ENCODE measurements at regions not wholly inside any gene's neighbourhood (a gene's known extent, or its start where the extent isn't known, plus 50 kb on each side); places are given as distances from the start of the nearest gene placed in this dataset.
A peak's percentile ranks its signal among the peaks of the same experiment; 100 is the strongest.

DNA sequence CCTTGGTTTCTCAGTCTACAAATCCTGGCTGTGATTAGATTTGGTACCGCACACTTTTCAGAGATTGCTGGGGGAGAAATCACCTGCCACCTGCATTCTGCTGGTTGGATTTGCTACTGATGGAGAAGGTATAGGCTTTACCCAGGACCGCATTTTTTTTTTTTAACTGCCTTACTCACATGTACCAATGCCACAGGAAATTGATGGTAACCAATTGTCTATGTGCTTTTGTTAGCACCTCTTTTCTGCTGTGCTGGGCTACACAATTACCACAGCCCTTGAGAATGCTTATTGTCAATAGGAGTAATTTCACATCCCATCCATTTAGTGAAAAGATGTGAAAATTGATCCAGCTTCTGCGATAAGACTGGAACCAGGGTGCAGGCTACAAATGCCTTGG lies 74.4 kb upstream of the TANC2 start:
- H3K4me3 ChIP-seq (ENCODE audit: insufficient read depth in 1 of 2, low read depth in 1 of 2, low read length in 2 of 2) = no peak overlapping the region
- H3K27me3 ChIP-seq (ENCODE audit: control insufficient read depth in 1 of 2, insufficient read depth in 1 of 2, low read length in 2 of 2) = no peaks in the 10 kb centered on the region
- H2BK15ac ChIP-seq (ENCODE audit: low read depth, poor library complexity, severe bottlenecking) = peak overlapping the region; percentile 3
- no peak overlapping the region for H2AK5ac ChIP-seq (ENCODE audit: low read length, severe bottlenecking)
- no peak overlapping the region for H4K91ac ChIP-seq (ENCODE audit: low read length)
- no peak overlapping the region for H2AFZ ChIP-seq (ENCODE audit: low read depth, low read length)
- no peaks in the 10 kb centered on the region for H3K9me3 ChIP-seq (ENCODE audit: control insufficient read depth, low read length)
- H4K8ac ChIP-seq (ENCODE audit: low read length) = no peak overlapping the region
- H3K79me1 ChIP-seq (replicated peaks; ENCODE audit: low read length, poor library complexity, severe bottlenecking) = no peaks in the 10 kb centered on the region
- peaks cover 5% of the 10 kb centered on the region for H3K4me1 ChIP-seq (ENCODE audit: control insufficient read depth, insufficient read depth, low read depth, low read length)
- H2BK12ac ChIP-seq (ENCODE audit: low read length in 2 of 2) = peak overlapping the region in 1 of 2 experiments; percentile 71
- no peak for DNase-seq
- no peak overlapping the region for H3K4me2 ChIP-seq (ENCODE audit: low read length, poor library complexity, severe bottlenecking)
- no peak overlapping the region for H2BK5ac ChIP-seq (ENCODE audit: low read depth, low read length, poor library complexity, severe bottlenecking)
- no peak overlapping the region for H3K9ac ChIP-seq (ENCODE audit: low read length)
- H2BK120ac ChIP-seq (ENCODE audit: low read depth, low read length) = no peak overlapping the region
- WGBS = 97% methylated on average over 3 of the region's 3 CpGs
- no peak overlapping the region for H3K18ac ChIP-seq (ENCODE audit: low read depth in 1 of 2, low read length in 2 of 2)
- H3K23ac ChIP-seq (ENCODE audit: low read length in 2 of 2) = no peak overlapping the region
- H3K4ac ChIP-seq (ENCODE audit: low read depth in 1 of 2, low read length in 2 of 2) = peak overlapping the region in 1 of 2 experiments; percentile 27
- H3K27ac ChIP-seq (ENCODE audit: low read length, poor library complexity, severe bottlenecking) = no peak overlapping the region
- no peaks in the 10 kb centered on the region for H3K36me3 ChIP-seq (ENCODE audit: control insufficient read depth in 1 of 2, insufficient read depth in 2 of 2, low read depth in 1 of 2, low read length in 2 of 2)
- no peak overlapping the region for H3K14ac ChIP-seq (ENCODE audit: low read length in 2 of 2)

DNA sequence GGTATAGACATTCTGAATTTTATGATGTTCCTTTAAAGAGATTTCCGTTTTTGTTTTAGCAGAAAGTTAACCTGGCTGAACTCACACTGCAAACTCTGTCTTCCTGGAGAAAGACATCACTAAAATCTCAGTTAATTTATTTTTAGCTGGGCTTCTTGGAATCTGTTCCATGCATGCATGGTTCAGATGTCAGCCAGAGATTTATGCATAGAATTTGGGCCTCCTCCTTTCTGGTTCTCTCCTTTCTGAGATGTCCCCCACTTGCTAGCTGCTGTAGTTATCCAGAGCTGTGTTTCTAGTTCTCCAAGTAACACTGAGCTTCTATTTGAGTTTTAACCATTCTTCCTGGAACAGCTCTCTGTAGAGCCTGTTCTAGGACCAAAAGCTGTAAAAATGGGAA lies 77.3 kb upstream of the TANC2 start:
- Histone ChIP-seq H3K23ac (ENCODE audit: low read length in 2 of 2) (no peak overlapping the region), H3K27me3 (ENCODE audit: control insufficient read depth in 1 of 2, insufficient read depth in 1 of 2, low read length in 2 of 2) (no peaks in the 10 kb centered on the region), H2BK12ac (ENCODE audit: low read length in 2 of 2) (no peak overlapping the region), H3K18ac (ENCODE audit: low read depth in 1 of 2, low read length in 2 of 2) (no peak overlapping the region), H3K4me3 (ENCODE audit: insufficient read depth in 1 of 2, low read depth in 1 of 2, low read length in 2 of 2) (no peak overlapping the region), H3K14ac (ENCODE audit: low read length in 2 of 2) (no peak overlapping the region), H4K8ac (ENCODE audit: low read length) (no peak overlapping the region), H2BK15ac (ENCODE audit: low read depth, poor library complexity, severe bottlenecking) (no peak overlapping the region), H3K4me2 (ENCODE audit: low read length, poor library complexity, severe bottlenecking) (no peak overlapping the region), H2AFZ (ENCODE audit: low read depth, low read length) (no peak overlapping the region), H2BK120ac (ENCODE audit: low read depth, low read length) (no peak overlapping the region), H3K36me3 (ENCODE audit: control insufficient read depth in 1 of 2, insufficient read depth in 2 of 2, low read depth in 1 of 2, low read length in 2 of 2) (no peaks in the 10 kb centered on the region), H3K4me1 (ENCODE audit: control insufficient read depth, insufficient read depth, low read depth, low read length) (no peaks in the 10 kb centered on the region), H2AK5ac (ENCODE audit: low read length, severe bottlenecking) (no peak overlapping the region), H3K79me1 (replicated peaks; ENCODE audit: low read length, poor library complexity, severe bottlenecking) (no peaks in the 10 kb centered on the region), H3K27ac (ENCODE audit: low read length, poor library complexity, severe bottlenecking) (no peak overlapping the region), H3K4ac (ENCODE audit: low read depth in 1 of 2, low read length in 2 of 2) (no peak overlapping the region), H2BK5ac (ENCODE audit: low read depth, low read length, poor library complexity, severe bottlenecking) (no peak overlapping the region), H3K9me3 (ENCODE audit: control insufficient read depth, low read length) (no peaks in the 10 kb centered on the region), H4K91ac (ENCODE audit: low read length) (no peak overlapping the region), H3K9ac (ENCODE audit: low read length) (no peak overlapping the region)
- 67% methylated on average over 1 of the region's 1 CpG for WGBS
- no peak for DNase-seq

DNA sequence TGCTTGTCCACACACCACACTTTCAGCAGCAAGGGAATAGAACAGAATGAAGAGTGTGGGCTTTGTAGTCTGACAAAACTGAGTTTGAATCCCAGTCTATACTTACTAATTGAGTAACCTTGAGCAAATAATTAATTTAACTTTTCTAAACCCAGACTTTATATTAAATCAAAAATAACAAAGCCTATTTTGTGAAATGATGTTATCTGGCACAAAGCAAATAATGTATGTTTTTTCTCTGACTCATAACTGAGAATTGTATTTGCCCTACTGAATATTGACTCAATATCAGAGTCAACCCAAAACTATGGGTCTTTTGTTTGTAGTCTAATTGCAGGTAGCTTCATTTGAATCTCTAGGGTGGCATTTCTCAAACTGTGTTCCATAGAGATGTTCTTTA lies 77.9 kb upstream of the TANC2 start:
- H3K36me3 ChIP-seq (ENCODE audit: control insufficient read depth in 1 of 2, insufficient read depth in 2 of 2, low read depth in 1 of 2, low read length in 2 of 2) = no peaks in the 10 kb centered on the region
- no peak overlapping the region for H3K4ac ChIP-seq (ENCODE audit: low read depth in 1 of 2, low read length in 2 of 2)
- H2AK5ac ChIP-seq (ENCODE audit: low read length, severe bottlenecking) = no peak overlapping the region
- no peaks in the 10 kb centered on the region for H3K4me1 ChIP-seq (ENCODE audit: control insufficient read depth, insufficient read depth, low read depth, low read length)
- no peak for DNase-seq
- H4K91ac ChIP-seq (ENCODE audit: low read length) = no peak overlapping the region
- no peak overlapping the region for H3K14ac ChIP-seq (ENCODE audit: low read length in 2 of 2)
- H2AFZ ChIP-seq (ENCODE audit: low read depth, low read length) = no peak overlapping the region
- H2BK12ac ChIP-seq (ENCODE audit: low read length in 2 of 2) = no peak overlapping the region
- H3K27me3 ChIP-seq (ENCODE audit: control insufficient read depth in 1 of 2, insufficient read depth in 1 of 2, low read length in 2 of 2) = no peaks in the 10 kb centered on the region
- H4K8ac ChIP-seq (ENCODE audit: low read length) = no peak overlapping the region
- H2BK15ac ChIP-seq (ENCODE audit: low read depth, poor library complexity, severe bottlenecking) = no peak overlapping the region
- no peaks in the 10 kb centered on the region for H3K9me3 ChIP-seq (ENCODE audit: control insufficient read depth, low read length)
- H3K4me2 ChIP-seq (ENCODE audit: low read length, poor library complexity, severe bottlenecking) = no peak overlapping the region
- H3K18ac ChIP-seq (ENCODE audit: low read depth in 1 of 2, low read length in 2 of 2) = no peak overlapping the region
- H3K27ac ChIP-seq (ENCODE audit: low read length, poor library complexity, severe bottlenecking) = no peak overlapping the region
- no peak overlapping the region for H3K23ac ChIP-seq (ENCODE audit: low read length in 2 of 2)
- H3K79me1 ChIP-seq (replicated peaks; ENCODE audit: low read length, poor library complexity, severe bottlenecking) = no peaks in the 10 kb centered on the region
- no peak overlapping the region for H2BK120ac ChIP-seq (ENCODE audit: low read depth, low read length)
- no peak overlapping the region for H3K4me3 ChIP-seq (ENCODE audit: insufficient read depth in 1 of 2, low read depth in 1 of 2, low read length in 2 of 2)
- H2BK5ac ChIP-seq (ENCODE audit: low read depth, low read length, poor library complexity, severe bottlenecking) = no peak overlapping the region
- H3K9ac ChIP-seq (ENCODE audit: low read length) = no peak overlapping the region

DNA sequence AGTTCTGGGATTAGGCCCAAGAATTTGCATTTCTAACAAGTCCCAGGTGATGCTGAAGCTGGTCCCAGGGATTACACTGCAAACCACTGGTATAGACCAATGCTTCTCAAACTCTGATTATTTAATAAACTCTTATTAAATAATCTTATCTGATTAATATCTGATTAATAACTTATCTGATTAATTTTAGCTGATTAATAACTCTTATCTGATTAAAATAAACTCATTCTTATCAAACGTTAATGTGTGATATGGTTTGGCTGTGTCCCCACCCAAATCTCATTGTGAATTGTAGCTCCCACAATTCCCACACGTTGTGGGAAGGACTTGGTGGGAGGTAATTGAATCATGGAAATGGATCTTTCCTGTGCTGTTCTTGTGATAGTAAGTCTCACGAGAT lies 78.6 kb upstream of the TANC2 start:
- Histone ChIP-seq H3K4ac (ENCODE audit: low read depth in 1 of 2, low read length in 2 of 2) (no peak overlapping the region), H3K27ac (ENCODE audit: low read length, poor library complexity, severe bottlenecking) (no peak overlapping the region), H2BK120ac (ENCODE audit: low read depth, low read length) (no peak overlapping the region), H3K14ac (ENCODE audit: low read length in 2 of 2) (no peak overlapping the region), H3K4me2 (ENCODE audit: low read length, poor library complexity, severe bottlenecking) (no peak overlapping the region), H3K79me1 (replicated peaks; ENCODE audit: low read length, poor library complexity, severe bottlenecking) (no peaks in the 10 kb centered on the region), H2BK15ac (ENCODE audit: low read depth, poor library complexity, severe bottlenecking) (no peak overlapping the region), H2AK5ac (ENCODE audit: low read length, severe bottlenecking) (no peak overlapping the region), H2BK5ac (ENCODE audit: low read depth, low read length, poor library complexity, severe bottlenecking) (no peak overlapping the region), H2BK12ac (ENCODE audit: low read length in 2 of 2) (no peak overlapping the region), H3K36me3 (ENCODE audit: control insufficient read depth in 1 of 2, insufficient read depth in 2 of 2, low read depth in 1 of 2, low read length in 2 of 2) (no peaks in the 10 kb centered on the region), H3K4me3 (ENCODE audit: insufficient read depth in 1 of 2, low read depth in 1 of 2, low read length in 2 of 2) (no peak overlapping the region), H3K27me3 (ENCODE audit: control insufficient read depth in 1 of 2, insufficient read depth in 1 of 2, low read length in 2 of 2) (no peaks in the 10 kb centered on the region), H3K9ac (ENCODE audit: low read length) (no peak overlapping the region), H3K4me1 (ENCODE audit: control insufficient read depth, insufficient read depth, low read depth, low read length) (no peaks in the 10 kb centered on the region), H4K91ac (ENCODE audit: low read length) (no peak overlapping the region), H4K8ac (ENCODE audit: low read length) (no peak overlapping the region), H2AFZ (ENCODE audit: low read depth, low read length) (no peak overlapping the region), H3K9me3 (ENCODE audit: control insufficient read depth, low read length) (no peaks in the 10 kb centered on the region), H3K18ac (ENCODE audit: low read depth in 1 of 2, low read length in 2 of 2) (no peak overlapping the region), H3K23ac (ENCODE audit: low read length in 2 of 2) (no peak overlapping the region)
- no peak for DNase-seq
- 91% methylated on average over 2 of the region's 3 CpGs for WGBS

Measured in mesenchymal stem cell (in vitro differentiated cells and primary cell).